DOHH2 (cell line): ENCODE measurements at regions not wholly inside any gene's neighbourhood (a gene's known extent, or its start where the extent isn't known, plus 50 kb on each side); places are given as distances from the start of the nearest gene placed in this dataset.

Experiments used
- H3F3A ChIP-seq: fragments of 200-600 bp; sonication (generic), shearing (Covaris generic); 2 replicates; pipeline ENCODE4 v1.6.0; 2016; ENCODE audit warnings: antibody characterized with exemption, mild to moderate bottlenecking; ENCODE audit not compliant: control insufficient read depth, insufficient read depth
- H3K27ac ChIP-seq: fragments of 200-600 bp; sonication (generic); 2 replicates; pipeline ENCODE4 v1.5.1; 2014; ENCODE audit warnings: low read depth, mild to moderate bottlenecking, low read length, moderate library complexity
- H3K27me3 ChIP-seq: fragments of 200-600 bp; sonication (generic); 2 replicates; pipeline ENCODE4 v1.6.1; 2014; ENCODE audit warnings: mild to moderate bottlenecking, low read length, mixed read lengths; ENCODE audit not compliant: control insufficient read depth
- H3K36me3 ChIP-seq: fragments of 200-600 bp; sonication (generic); 2 replicates; pipeline ENCODE4 v1.6.1; 2014; ENCODE audit warnings: mild to moderate bottlenecking, low read length, moderate library complexity, mixed read lengths; ENCODE audit not compliant: control insufficient read depth
- H3K4me1 ChIP-seq: fragments of 200-600 bp; sonication (generic); 2 replicates; pipeline ENCODE4 v1.6.1; 2014; ENCODE audit warnings: mild to moderate bottlenecking, low read length, mixed read lengths; ENCODE audit not compliant: control insufficient read depth
- H3K4me2 ChIP-seq: fragments of 200-600 bp; sonication (generic); 2 replicates; pipeline ENCODE4 v1.6.0; 2014; ENCODE audit warnings: mild to moderate bottlenecking, low read length, moderate library complexity
- H3K4me3 ChIP-seq: fragments of 200-600 bp; sonication (generic); 2 replicates; pipeline ENCODE4 v1.5.1; 2014; ENCODE audit warnings: mild to moderate bottlenecking, low read length, mixed read lengths
- H3K79me2 ChIP-seq: fragments of 200-600 bp; sonication (generic); 2 replicates; pipeline ENCODE4 v1.6.1; 2014; ENCODE audit warnings: mild to moderate bottlenecking, low read length, mixed read lengths; ENCODE audit not compliant: control insufficient read depth
- H3K9me2 ChIP-seq: fragments of 200-600 bp; sonication (generic); replicated peaks from 2 replicates; pipeline ENCODE4 v1.6.1; 2014; ENCODE audit warnings: mild to moderate bottlenecking, low read length, mixed read lengths; ENCODE audit not compliant: control insufficient read depth
- H3K9me3 ChIP-seq: fragments of 200-600 bp; sonication (generic); 2 replicates; pipeline ENCODE4 v1.6.1; 2014; ENCODE audit warnings: antibody characterized with exemption, low read length, mixed read lengths; ENCODE audit not compliant: control insufficient read depth, insufficient read depth
- H4K20me1 ChIP-seq: fragments of 200-600 bp; sonication (generic); 2 replicates; pipeline ENCODE4 v1.6.0; 2014; ENCODE audit warnings: low read depth, mild to moderate bottlenecking, antibody characterized with exemption, low read length, moderate library complexity; ENCODE audit not compliant: control insufficient read depth, insufficient read depth
- CTCF ChIP-seq: fragments of 200-600 bp; sonication (generic); IDR thresholded peaks from one replicate; pipeline ENCODE4 v1.5.1; 2014; ENCODE audit warnings: antibody characterized with exemption, mild to moderate bottlenecking, low read depth, low read length; ENCODE audit not compliant: poor library complexity, severe bottlenecking
- EZH2phosphoT487 ChIP-seq: fragments of 200-600 bp; sonication (generic); IDR thresholded peaks from 2 replicates; pipeline ENCODE4 v1.6.1; 2017; ENCODE audit warnings: borderline replicate concordance, mild to moderate bottlenecking, antibody characterized with exemption, low read length, moderate library complexity, mixed read lengths

GRCh38 chr6:165805067-165805555 lies 142.1 kb upstream of the PDE10A start:
- H3K9me3 ChIP-seq: peaks cover 5% of the 10 kb centered on the region; the same call in 1 of the 2 replicates
- H3K79me2 ChIP-seq: no peaks in the 10 kb centered on the region
- H3F3A ChIP-seq: no peaks in the 10 kb centered on the region
- no peak overlapping the region for H3K4me3 ChIP-seq
- H3K4me1 ChIP-seq: no peaks in the 10 kb centered on the region
- no peak overlapping the region for H3K4me2 ChIP-seq
- no peaks in the 10 kb centered on the region for H3K36me3 ChIP-seq
- TF ChIP-seq EZH2phosphoT487: no peak
- TF ChIP-seq CTCF: no peak
- H3K27me3 ChIP-seq: no peaks in the 10 kb centered on the region
- H4K20me1 ChIP-seq: no peaks in the 10 kb centered on the region
- no peaks in the 10 kb centered on the region for H3K9me2 ChIP-seq
- no peak overlapping the region for H3K27ac ChIP-seq

- H3K79me2 ChIP-seq: no peaks in the 10 kb centered on the region
- H3K36me3 ChIP-seq: no peaks in the 10 kb centered on the region
- H4K20me1 ChIP-seq: no peaks in the 10 kb centered on the region
- no peaks in the 10 kb centered on the region for H3K9me2 ChIP-seq
- no peaks in the 10 kb centered on the region for H3K4me1 ChIP-seq
- H3K4me2 ChIP-seq: no peak overlapping the region
- no peak overlapping the region for H3K4me3 ChIP-seq
- H3F3A ChIP-seq: no peaks in the 10 kb centered on the region
- no peaks in the 10 kb centered on the region for H3K27me3 ChIP-seq
- no peak for TF ChIP-seq CTCF
- TF ChIP-seq EZH2phosphoT487: no peak
- H3K27ac ChIP-seq: no peak overlapping the region
- peaks cover 4% of the 10 kb centered on the region; the same call in 1 of the 2 replicates for H3K9me3 ChIP-seq
Observed at GRCh38 chr6:165804331-165805066, 141.5 kb upstream of the PDE10A start.

GRCh38 chr6:165800337-165800736 lies 137.3 kb upstream of the PDE10A start:
- Histone ChIP-seq H3K27me3 (no peaks in the 10 kb centered on the region), H3K79me2 (no peaks in the 10 kb centered on the region), H3K4me1 (no peaks in the 10 kb centered on the region), H3K9me2 (no peaks in the 10 kb centered on the region), H4K20me1 (no peaks in the 10 kb centered on the region), H3K4me2 (no peak overlapping the region), H3F3A (no peaks in the 10 kb centered on the region), H3K4me3 (no peak overlapping the region), H3K36me3 (no peaks in the 10 kb centered on the region), H3K27ac (no peak overlapping the region), H3K9me3 (no peaks in the 10 kb centered on the region)
- TF ChIP-seq EZH2phosphoT487 (no peak), CTCF (no peak)
